Heart left ventricle (tissue), 13 donors: ENCODE measurements at regions not wholly inside any gene's neighbourhood (a gene's known extent, or its start where the extent isn't known, plus 50 kb on each side); places are given as distances from the start of the nearest gene placed in this dataset.

Source experiments
- CTCF ChIP-seq, 12 donors: fragments of 200-600 bp; sonication (generic) in 4 of 12; IDR thresholded peaks; one replicate each; pipeline versions ENCODE4 v1.5.0 to v1.8.0; 2018 to 2022; ENCODE audit warnings: antibody characterized with exemption in 12 of 12, mild to moderate bottlenecking in 5 of 12
- POLR2A ChIP-seq, 2 donors: fragments of 450-650 bp; IDR thresholded peaks; one replicate each; pipeline ENCODE4 v1.6.1; 2017; ENCODE audit warnings: antibody characterized with exemption in 2 of 2, mild to moderate bottlenecking in 2 of 2, moderate library complexity in 2 of 2
- donor health status: ischemic (EF 13 %, LVEDD 7.1; RV severe dilation, severe dysfunction).
- donor health status: DM: no; HTN: yes; CAD: no.
- donor health status: DM: no; HTN: no; CAD: no.
- donor health status: ischemic (EF 25% LVEDD 6.9; RV normal size, moderate dysfunction).
- donor health status: ischemic (EF 25% LVEDD 5.7; RV mildly dilated, moderate dysfunction).
- donor health status: ischemic (EF 35%, LVEDD 5.7; RV mildly dilated, moderate dysfunction).
- donor health status: nonischemic (EF 11% LVEDD 7.7; RV severe dilation, severe dysfunction).
- donor health status: DM: yes; HTN: yes; CAD: no.
- donor health status: PGD.
- donor health status: ischemic (EF 29% LVEDD 5.4; RV normal size, mild dysfunction).
- donor health status: nonischemic (EF 23%, LVEDD 6.1; RV moderate dilation, normal function).

- TF ChIP-seq CTCF (IDR thresholded peaks at IDR 0.05) (no peak), POLR2A (IDR thresholded peaks at IDR 0.05) (no peak)
These were observed 294.2 kb downstream of the DMRTA1 start for GRCh38 chr9:22740781-22741180.
